Inferior parietal cortex (tissue), 1 donor: ENCODE measurements at regions not wholly inside any gene's neighbourhood (a gene's known extent, or its start where the extent isn't known, plus 50 kb on each side); places are given as distances from the start of the nearest gene placed in this dataset.
"Not testable (repeated sequence)": the region's sequence is repeated elsewhere in the genome, so short reads cannot be mapped to it uniquely, and the experiment has no call there.

ENCODE experiments used
- DNase-seq: peaks from one replicate; pipeline ENCODE4 v3.0.0-alpha.2; 2016; ENCODE audit errors: extremely low spot score

GRCh38 chr2:52703004-52703403, 1064.6 kb upstream of the CHAC2 start:
- DNase-seq: peak; percentile 5

- DNase-seq: peak; percentile 34
Measured at GRCh38 chr2:52698408-52698807, 1069.2 kb upstream of the CHAC2 start.

- no peak for DNase-seq
Measured at GRCh38 chr2:52697690-52698089, 1069.9 kb upstream of the CHAC2 start.

- DNase-seq: no peak
Measured at GRCh38 chr2:52695731-52696130, 1071.9 kb upstream of the CHAC2 start.

GRCh38 chr2:52686935-52687334, 1080.7 kb upstream of the CHAC2 start:
- no peak for DNase-seq

GRCh38 chr2:52676056-52676455, 1091.5 kb upstream of the CHAC2 start:
- DNase-seq: no peak

- no peak for DNase-seq
Measured at GRCh38 chr2:52668724-52669123, 1098.9 kb upstream of the CHAC2 start.

- no peak for DNase-seq
Measured at GRCh38 chr2:52659546-52659945, 1108.1 kb upstream of the CHAC2 start.

- DNase-seq: no peak
Measured at GRCh38 chr2:52658598-52658997, 1109.0 kb upstream of the CHAC2 start.

- DNase-seq: no peak
Measured at GRCh38 chr2:52639692-52640091, 1127.9 kb upstream of the CHAC2 start.

- DNase-seq: no peak
Measured at GRCh38 chr2:52632543-52632942, 1135.1 kb upstream of the CHAC2 start.

- no peak for DNase-seq
Measured at GRCh38 chr2:52629944-52630343, 1137.7 kb upstream of the CHAC2 start.

- DNase-seq: no peak
Measured at GRCh38 chr2:52629531-52629930, 1138.1 kb upstream of the CHAC2 start.

- DNase-seq: peak; percentile 9
Measured at GRCh38 chr2:52622266-52622665, 1145.3 kb upstream of the CHAC2 start.

- DNase-seq: no peak
Measured at GRCh38 chr2:52613064-52613463, 1154.5 kb upstream of the CHAC2 start.

GRCh38 chr2:52611759-52612158, 1155.8 kb upstream of the CHAC2 start:
- DNase-seq: no peak

GRCh38 chr2:52608030-52608429, 1159.6 kb upstream of the CHAC2 start:
- DNase-seq: no peak

GRCh38 chr2:52597346-52597745, 1170.3 kb upstream of the CHAC2 start:
- DNase-seq: no peak

GRCh38 chr2:52594026-52594425, 1173.6 kb upstream of the CHAC2 start:
- no peak for DNase-seq

- DNase-seq: not testable (repeated sequence)
Measured at GRCh38 chr2:52584071-52584470, 1183.5 kb upstream of the CHAC2 start.

GRCh38 chr2:52572469-52572894, 1195.1 kb upstream of the CHAC2 start:
- DNase-seq: no peak

GRCh38 chr2:52571380-52572347, 1195.9 kb upstream of the CHAC2 start:
- no peak for DNase-seq

GRCh38 chr2:52570716-52571115, 1196.9 kb upstream of the CHAC2 start:
- no peak for DNase-seq

GRCh38 chr2:52563151-52563550, 1204.5 kb upstream of the CHAC2 start:
- no peak for DNase-seq
